ENCODE measurements at regions not wholly inside any gene's neighbourhood (a gene's known extent, or its start where the extent isn't known, plus 50 kb on each side); places are given as distances from the start of the nearest gene placed in this dataset.

GRCh38 chr10:8504499-8504898 is 450.0 kb downstream of the GATA3 start:
- Histone ChIP-seq H3K27me3 (ENCODE audit: insufficient read depth, low read length) (no peaks in the 10 kb centered on the region), H3K4me1 (ENCODE audit: insufficient read depth, low read length) (no peaks in the 10 kb centered on the region), H3K4me3 (ENCODE audit: low read length) (no peak overlapping the region), H3K9me3 (ENCODE audit: low read depth, low read length) (no peaks in the 10 kb centered on the region)

- Histone ChIP-seq H3K4me1 (ENCODE audit: insufficient read depth, low read length) (no peaks in the 10 kb centered on the region), H3K9me3 (ENCODE audit: low read depth, low read length) (no peaks in the 10 kb centered on the region), H3K4me3 (ENCODE audit: low read length) (no peak overlapping the region), H3K27me3 (ENCODE audit: insufficient read depth, low read length) (no peaks in the 10 kb centered on the region)
Observed at GRCh38 chr10:8507156-8507555, 452.7 kb downstream of the GATA3 start.

GRCh38 chr10:8508882-8509281 is 454.4 kb downstream of the GATA3 start:
- H3K4me3 ChIP-seq (ENCODE audit: low read length): no peak overlapping the region
- H3K27me3 ChIP-seq (ENCODE audit: insufficient read depth, low read length): no peaks in the 10 kb centered on the region
- no peaks in the 10 kb centered on the region for H3K4me1 ChIP-seq (ENCODE audit: insufficient read depth, low read length)
- H3K9me3 ChIP-seq (ENCODE audit: low read depth, low read length): no peaks in the 10 kb centered on the region

- Histone ChIP-seq H3K27me3 (ENCODE audit: insufficient read depth, low read length) (no peaks in the 10 kb centered on the region), H3K9me3 (ENCODE audit: low read depth, low read length) (no peaks in the 10 kb centered on the region), H3K4me1 (ENCODE audit: insufficient read depth, low read length) (no peaks in the 10 kb centered on the region), H3K4me3 (ENCODE audit: low read length) (no peak overlapping the region)
Observed at GRCh38 chr10:8510471-8510870, 456.0 kb downstream of the GATA3 start.

- H3K4me1 ChIP-seq (ENCODE audit: insufficient read depth, low read length): no peaks in the 10 kb centered on the region
- H3K4me3 ChIP-seq (ENCODE audit: low read length): no peak overlapping the region
- no peaks in the 10 kb centered on the region for H3K27me3 ChIP-seq (ENCODE audit: insufficient read depth, low read length)
- H3K9me3 ChIP-seq (ENCODE audit: low read depth, low read length): no peaks in the 10 kb centered on the region
Observed at GRCh38 chr10:8511026-8511425, 456.5 kb downstream of the GATA3 start.

- no peak overlapping the region for H3K4me3 ChIP-seq (ENCODE audit: low read length)
- H3K4me1 ChIP-seq (ENCODE audit: insufficient read depth, low read length): no peaks in the 10 kb centered on the region
- no peaks in the 10 kb centered on the region for H3K9me3 ChIP-seq (ENCODE audit: low read depth, low read length)
- H3K27me3 ChIP-seq (ENCODE audit: insufficient read depth, low read length): no peaks in the 10 kb centered on the region
Observed at GRCh38 chr10:8513155-8514147, 459.0 kb downstream of the GATA3 start.

- Histone ChIP-seq H3K4me1 (ENCODE audit: insufficient read depth, low read length) (no peaks in the 10 kb centered on the region), H3K27me3 (ENCODE audit: insufficient read depth, low read length) (no peaks in the 10 kb centered on the region), H3K9me3 (ENCODE audit: low read depth, low read length) (no peaks in the 10 kb centered on the region), H3K4me3 (ENCODE audit: low read length) (no peak overlapping the region)
Observed at GRCh38 chr10:8520382-8520781, 465.9 kb downstream of the GATA3 start.

GRCh38 chr10:8527773-8528172 is 473.3 kb downstream of the GATA3 start:
- no peaks in the 10 kb centered on the region for H3K9me3 ChIP-seq (ENCODE audit: low read depth, low read length)
- H3K4me1 ChIP-seq (ENCODE audit: insufficient read depth, low read length): no peaks in the 10 kb centered on the region
- H3K27me3 ChIP-seq (ENCODE audit: insufficient read depth, low read length): no peaks in the 10 kb centered on the region
- no peak overlapping the region for H3K4me3 ChIP-seq (ENCODE audit: low read length)

- no peak overlapping the region for H3K4me3 ChIP-seq (ENCODE audit: low read length)
- H3K9me3 ChIP-seq (ENCODE audit: low read depth, low read length): no peaks in the 10 kb centered on the region
- H3K27me3 ChIP-seq (ENCODE audit: insufficient read depth, low read length): no peaks in the 10 kb centered on the region
- H3K4me1 ChIP-seq (ENCODE audit: insufficient read depth, low read length): no peaks in the 10 kb centered on the region
Observed at GRCh38 chr10:8531116-8531515, 476.6 kb downstream of the GATA3 start.

GRCh38 chr10:8532647-8533046 is 478.2 kb downstream of the GATA3 start:
- H3K9me3 ChIP-seq (ENCODE audit: low read depth, low read length): no peaks in the 10 kb centered on the region
- no peaks in the 10 kb centered on the region for H3K27me3 ChIP-seq (ENCODE audit: insufficient read depth, low read length)
- no peaks in the 10 kb centered on the region for H3K4me1 ChIP-seq (ENCODE audit: insufficient read depth, low read length)
- H3K4me3 ChIP-seq (ENCODE audit: low read length): no peak overlapping the region

- no peak overlapping the region for H3K4me3 ChIP-seq (ENCODE audit: low read length)
- H3K9me3 ChIP-seq (ENCODE audit: low read depth, low read length): no peaks in the 10 kb centered on the region
- no peaks in the 10 kb centered on the region for H3K4me1 ChIP-seq (ENCODE audit: insufficient read depth, low read length)
- H3K27me3 ChIP-seq (ENCODE audit: insufficient read depth, low read length): no peaks in the 10 kb centered on the region
Observed at GRCh38 chr10:8533462-8533861, 479.0 kb downstream of the GATA3 start.

GRCh38 chr10:8534096-8534495 is 479.6 kb downstream of the GATA3 start:
- Histone ChIP-seq H3K4me1 (ENCODE audit: insufficient read depth, low read length) (no peaks in the 10 kb centered on the region), H3K4me3 (ENCODE audit: low read length) (no peak overlapping the region)

GRCh38 chr10:8534891-8535290 is 480.4 kb downstream of the GATA3 start:
- Histone ChIP-seq H3K27me3 (ENCODE audit: insufficient read depth, low read length) (no peaks in the 10 kb centered on the region), H3K4me1 (ENCODE audit: insufficient read depth, low read length) (no peaks in the 10 kb centered on the region), H3K4me3 (ENCODE audit: low read length) (no peak overlapping the region), H3K9me3 (ENCODE audit: low read depth, low read length) (no peaks in the 10 kb centered on the region)

More at GRCh38 chr10:8534096-8534495, 479.6 kb downstream of the GATA3 start:
- no peaks in the 10 kb centered on the region for H3K27me3 ChIP-seq (ENCODE audit: insufficient read depth, low read length)
- H3K9me3 ChIP-seq (ENCODE audit: low read depth, low read length): no peaks in the 10 kb centered on the region

- no peak overlapping the region for H3K4me3 ChIP-seq (ENCODE audit: low read length)
- H3K27me3 ChIP-seq (ENCODE audit: insufficient read depth, low read length): no peaks in the 10 kb centered on the region
- no peaks in the 10 kb centered on the region for H3K9me3 ChIP-seq (ENCODE audit: low read depth, low read length)
- H3K4me1 ChIP-seq (ENCODE audit: insufficient read depth, low read length): no peaks in the 10 kb centered on the region
Observed at GRCh38 chr10:8539056-8539455, 484.6 kb downstream of the GATA3 start.

- Histone ChIP-seq H3K4me3 (ENCODE audit: low read length) (no peak overlapping the region), H3K9me3 (ENCODE audit: low read depth, low read length) (no peaks in the 10 kb centered on the region), H3K4me1 (ENCODE audit: insufficient read depth, low read length) (no peaks in the 10 kb centered on the region), H3K27me3 (ENCODE audit: insufficient read depth, low read length) (no peaks in the 10 kb centered on the region)
Observed at GRCh38 chr10:8543361-8544056, 489.0 kb downstream of the GATA3 start.

Measured in mononuclear cell (primary cell).